ENCODE measurements at regions not wholly inside any gene's neighbourhood (a gene's known extent, or its start where the extent isn't known, plus 50 kb on each side); places are given as distances from the start of the nearest gene placed in this dataset.
"Not testable (repeated sequence)": the region's sequence is repeated elsewhere in the genome, so short reads cannot be mapped to it uniquely, and the experiment has no call there.

- no peak for DNase-seq
These were observed 612.0 kb downstream of the C4orf33 start for GRCh38 chr4:129707949-129708348.

GRCh38 chr4:129708784-129709183 is 612.8 kb downstream of the C4orf33 start:
- DNase-seq: no peak

- no peak for DNase-seq
These were observed 642.2 kb downstream of the C4orf33 start for GRCh38 chr4:129738175-129738574.

GRCh38 chr4:129747756-129748155 is 651.8 kb downstream of the C4orf33 start:
- no peak for DNase-seq

- DNase-seq: no peak
These were observed 653.0 kb downstream of the C4orf33 start for GRCh38 chr4:129748991-129749390.

GRCh38 chr4:129751646-129752045 is 655.7 kb downstream of the C4orf33 start:
- no peak for DNase-seq

GRCh38 chr4:129783596-129783995 is 687.6 kb downstream of the C4orf33 start:
- no peak for DNase-seq

- no peak for DNase-seq
These were observed 692.5 kb downstream of the C4orf33 start for GRCh38 chr4:129788486-129788885.

GRCh38 chr4:129804461-129804981 is 708.6 kb downstream of the C4orf33 start:
- DNase-seq: no peak

- DNase-seq: no peak
These were observed 711.0 kb downstream of the C4orf33 start for GRCh38 chr4:129806986-129807385.

GRCh38 chr4:129808242-129808641 is 712.3 kb downstream of the C4orf33 start:
- DNase-seq: no peak

- no peak for DNase-seq
These were observed 725.1 kb downstream of the C4orf33 start for GRCh38 chr4:129821073-129821472.

- DNase-seq: no peak
These were observed 726.0 kb downstream of the C4orf33 start for GRCh38 chr4:129821963-129822362.

GRCh38 chr4:129822701-129823100 is 726.7 kb downstream of the C4orf33 start:
- DNase-seq: no peak

GRCh38 chr4:129823105-129823504 is 727.2 kb downstream of the C4orf33 start:
- no peak for DNase-seq

GRCh38 chr4:129829373-129829772 is 733.4 kb downstream of the C4orf33 start:
- no peak for DNase-seq

- no peak for DNase-seq
These were observed 743.7 kb downstream of the C4orf33 start for GRCh38 chr4:129839687-129840086.

GRCh38 chr4:129842096-129842495 is 746.1 kb downstream of the C4orf33 start:
- no peak for DNase-seq

GRCh38 chr4:129852434-129852833 is 756.5 kb downstream of the C4orf33 start:
- no peak for DNase-seq

- not testable (repeated sequence) for DNase-seq
These were observed 757.9 kb downstream of the C4orf33 start for GRCh38 chr4:129853685-129854467.

- DNase-seq: no peak
These were observed 766.5 kb downstream of the C4orf33 start for GRCh38 chr4:129862461-129862860.

- DNase-seq: no peak
These were observed 767.3 kb downstream of the C4orf33 start for GRCh38 chr4:129863206-129863605.

- DNase-seq: no peak
These were observed 788.0 kb downstream of the C4orf33 start for GRCh38 chr4:129883996-129884395.

GRCh38 chr4:129897111-129897510 is 801.2 kb downstream of the C4orf33 start:
- no peak for DNase-seq

GRCh38 chr4:129899849-129900248 is 803.9 kb downstream of the C4orf33 start:
- DNase-seq: no peak

Data from suppressor macrophage (primary cell).